Endothelial cell of umbilical vein (primary cell): ENCODE measurements at regions not wholly inside any gene's neighbourhood (a gene's known extent, or its start where the extent isn't known, plus 50 kb on each side); places are given as distances from the start of the nearest gene placed in this dataset.

Experiments used
- BruUV-seq: library from RNA; stranded (reverse); fragments of 400-500 nt; replicated peaks from 2 replicates; lab custom pipeline; 2021; lab: Mats Ljungman, UMichigan
- CTCF ChIA-PET: fragments of 300-600, 350-600 bp; sonication (Branson Sonifier 250); formaldehyde crosslinking; loops from one replicate; lab custom pipeline; 2021; ENCODE audit warnings: antibody characterized with exemption, inconsistent platforms; lab: Charles Lee
- POLR2A ChIA-PET: fragments of 300-600, 350-600 bp; sonication (Branson Sonifier 250); formaldehyde crosslinking; loops from one replicate; lab custom pipeline; 2021; ENCODE audit warnings: antibody characterized with exemption, inconsistent platforms; lab: Charles Lee
- DNase-seq: peaks from one replicate; pipeline ENCODE4 v3.0.0-alpha.2; 2011; ENCODE audit warnings: low read depth, low spot score
- FAIRE-seq: peaks from 2 replicates; lab custom pipeline; 2011; peaks lifted over from hg19 to GRCh38; lab: Jason Lieb, UNC
- H2AFZ ChIP-seq: 2 replicates; pipeline ENCODE4 v1.6.0; 2012; ENCODE audit warnings: low read depth, low read length, control low read depth, inconsistent platforms
- H3K27ac ChIP-seq: 2 replicates; pipeline ENCODE4 v1.5.1; 2011; ENCODE audit warnings: low read depth, mild to moderate bottlenecking, control low read depth, low read length, moderate library complexity; ENCODE audit not compliant: insufficient read depth
- H3K27me3 ChIP-seq, 2 experiments: 2 replicates each; pipeline versions ENCODE4 v1.6.0 to v1.6.1; 2011; ENCODE audit warnings: low read length in 2 of 2, mixed read lengths in 1 of 2; ENCODE audit not compliant: control insufficient read depth in 2 of 2, insufficient read depth in 2 of 2
- H3K36me3 ChIP-seq, 2 experiments: 2 replicates in 1 of 2; 3 replicates in 1 of 2; pipeline ENCODE4 v1.5.1; 2011; ENCODE audit warnings: low read length in 2 of 2, mild to moderate bottlenecking in 1 of 2, moderate library complexity in 1 of 2; ENCODE audit not compliant: control insufficient read depth in 2 of 2, insufficient read depth in 2 of 2; ENCODE audit errors: extremely low read depth in 1 of 2
- H3K4me1 ChIP-seq: 3 replicates; pipeline ENCODE4 v1.5.1; 2011; ENCODE audit warnings: mild to moderate bottlenecking, low read length; ENCODE audit not compliant: control insufficient read depth, insufficient read depth; ENCODE audit errors: extremely low read depth
- H3K4me2 ChIP-seq: 2 replicates; pipeline ENCODE4 v1.6.1; 2011; ENCODE audit warnings: low read length, control low read depth, mixed read lengths; ENCODE audit not compliant: insufficient read depth
- H3K4me3 ChIP-seq, 3 experiments: fragments of 200-600 bp in 1 of 3; sonication (generic), shearing (Covaris generic) in 1 of 3; replicated peaks in 1 of 3; 2 replicates each; pipeline ENCODE4 v1.5.1; 2011 to 2016; ENCODE audit warnings: control low read depth in 3 of 3, low read length in 3 of 3, mild to moderate bottlenecking in 2 of 3, inconsistent platforms in 1 of 3, low read depth in 1 of 3, moderate library complexity in 1 of 3; ENCODE audit not compliant: insufficient read depth in 1 of 3
- H3K79me2 ChIP-seq: 2 replicates; pipeline ENCODE4 v1.6.0; 2012; ENCODE audit warnings: low read length, inconsistent platforms; ENCODE audit not compliant: control insufficient read depth, insufficient read depth
- H3K9ac ChIP-seq: replicated peaks from 2 replicates; pipeline ENCODE3; 2011; ENCODE audit warnings: low read length, control low read depth; ENCODE audit not compliant: insufficient read depth; ENCODE audit errors: extremely low read depth
- H3K9me1 ChIP-seq: replicated peaks from 3 replicates; pipeline ENCODE4 v1.6.0; 2011; ENCODE audit warnings: mild to moderate bottlenecking, low read length; ENCODE audit not compliant: control insufficient read depth, insufficient read depth; ENCODE audit errors: extremely low read depth
- H3K9me3 ChIP-seq: replicated peaks from 2 replicates; pipeline ENCODE4 v1.5.1; 2012; ENCODE audit warnings: low read length, inconsistent platforms; ENCODE audit not compliant: control insufficient read depth, insufficient read depth
- H4K20me1 ChIP-seq: replicated peaks from 2 replicates; pipeline ENCODE3; 2011; ENCODE audit warnings: mild to moderate bottlenecking, low read length; ENCODE audit not compliant: control insufficient read depth, insufficient read depth; ENCODE audit errors: extremely low read depth
- EZH2 ChIP-seq: IDR thresholded peaks from 2 replicates; pipeline ENCODE4 v1.6.1; 2012; ENCODE audit warnings: borderline replicate concordance, low read depth, mild to moderate bottlenecking, moderate library complexity, low read length, inconsistent platforms; ENCODE audit not compliant: severe bottlenecking
- MYC ChIP-seq: IDR thresholded peaks from one replicate; pipeline ENCODE4 v1.6.1; 2011; ENCODE audit warnings: mild to moderate bottlenecking, low read depth, low read length
- POLR2A ChIP-seq: IDR thresholded peaks from 2 replicates; pipeline ENCODE4 v1.6.1; 2012; ENCODE audit warnings: low read depth, mild to moderate bottlenecking, control low read depth, low read length
- dilution Hi-C: fragments of 300-500 bp; cut with MboI; formaldehyde crosslinking; loops from one replicate; pipeline ENCODE4 v1.15.0; 2019; ENCODE audit warnings: low sequenced_read_pairs; ENCODE audit not compliant: extremely low pct_ligation_motif_present
- intact Hi-C: fragments of 100-400 bp; cut with micrococcal nuclease; formaldehyde crosslinking; loops from one replicate; pipeline ENCODE4 v1.10.0; 2022
- TF ChIP-seq, protein P1 (sequence below): IDR thresholded peaks from 2 replicates; pipeline ENCODE4 v1.6.1; 2011; ENCODE audit not compliant: insufficient read depth, insufficient read length

DNA sequence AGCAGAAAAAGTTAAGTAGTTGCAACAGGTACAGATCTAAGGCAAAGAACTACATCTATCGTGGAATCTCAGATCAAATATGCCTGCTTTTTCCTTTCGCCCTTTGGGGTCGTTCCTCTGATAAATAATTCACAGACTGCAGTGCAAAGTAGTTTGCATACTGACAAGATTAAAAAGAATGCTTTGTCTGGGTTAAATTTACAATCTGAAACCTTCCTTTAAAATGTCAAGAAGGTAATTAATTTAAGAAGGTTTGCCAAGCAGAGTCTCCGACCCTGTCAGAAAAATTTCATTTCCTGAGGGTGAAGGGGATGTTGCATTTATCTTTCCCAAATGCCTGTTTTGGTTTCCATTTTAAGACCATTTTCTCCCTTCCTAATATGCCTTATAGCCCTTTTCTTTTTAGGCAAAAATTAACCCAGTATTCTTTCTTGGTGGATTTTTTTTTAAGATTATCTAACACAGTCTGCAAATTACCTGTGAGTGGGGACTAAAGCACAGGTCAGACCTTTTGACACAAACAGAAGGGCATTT, 406.9 kb downstream of the LRIG3 start:
- Histone ChIP-seq H3K27ac (no peak overlapping the region), H3K79me2 (no peaks in the 10 kb centered on the region), H3K4me1 (peaks cover 10% of the 10 kb centered on the region), H4K20me1 (no peaks in the 10 kb centered on the region), H3K9me3 (peaks cover 2% of the 10 kb centered on the region), H3K36me3 (no peaks in the 10 kb centered on the region), H3K9me1 (no peaks in the 10 kb centered on the region), H3K9ac (no peak overlapping the region), H2AFZ (no peak overlapping the region), H3K4me2 (no peak overlapping the region), H3K4me3 (no peak overlapping the region), H3K27me3 (no peaks in the 10 kb centered on the region)
- DNase-seq (no peak), FAIRE-seq (no peak)
- dilution Hi-C loops (no loop called here), intact Hi-C loops (no loop called here)
- BruUV-seq, result no TSS peak
- TF ChIP-seq POLR2A (no peak), MYC (no peak)
- ChIA-PET CTCF (no interaction called here), POLR2A (no interaction called here)

GRCh38 chr12:58513852-58514251, 406.5 kb downstream of the LRIG3 start:
- no peak overlapping the region for H3K9ac ChIP-seq
- FAIRE-seq, result no peak
- peaks cover 9% of the 10 kb centered on the region for H3K4me1 ChIP-seq
- no peaks in the 10 kb centered on the region for H4K20me1 ChIP-seq
- H3K79me2 ChIP-seq, result no peaks in the 10 kb centered on the region
- ChIA-PET POLR2A (no interaction called here), CTCF (no interaction called here)
- H2AFZ ChIP-seq, result no peak overlapping the region
- no peak for TF ChIP-seq EZH2
- TF ChIP-seq, protein P1, sequence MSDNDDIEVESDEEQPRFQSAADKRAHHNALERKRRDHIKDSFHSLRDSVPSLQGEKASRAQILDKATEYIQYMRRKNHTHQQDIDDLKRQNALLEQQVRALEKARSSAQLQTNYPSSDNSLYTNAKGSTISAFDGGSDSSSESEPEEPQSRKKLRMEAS, result no peak
- no peak for TF ChIP-seq MYC
- dilution Hi-C loops (no loop called here), intact Hi-C loops (no loop called here)
- peaks cover 2% of the 10 kb centered on the region for H3K9me3 ChIP-seq
- H3K4me3 ChIP-seq, result no peak overlapping the region
- H3K27me3 ChIP-seq, result no peaks in the 10 kb centered on the region
- no TSS peak for BruUV-seq
- no peaks in the 10 kb centered on the region for H3K36me3 ChIP-seq
- H3K9me1 ChIP-seq, result no peaks in the 10 kb centered on the region
- H3K27ac ChIP-seq, result no peak overlapping the region
- no peak overlapping the region for H3K4me2 ChIP-seq
- no peak for DNase-seq
